ENCODE measurements at regions not wholly inside any gene's neighbourhood (a gene's known extent, or its start where the extent isn't known, plus 50 kb on each side); places are given as distances from the start of the nearest gene placed in this dataset.

DNA sequence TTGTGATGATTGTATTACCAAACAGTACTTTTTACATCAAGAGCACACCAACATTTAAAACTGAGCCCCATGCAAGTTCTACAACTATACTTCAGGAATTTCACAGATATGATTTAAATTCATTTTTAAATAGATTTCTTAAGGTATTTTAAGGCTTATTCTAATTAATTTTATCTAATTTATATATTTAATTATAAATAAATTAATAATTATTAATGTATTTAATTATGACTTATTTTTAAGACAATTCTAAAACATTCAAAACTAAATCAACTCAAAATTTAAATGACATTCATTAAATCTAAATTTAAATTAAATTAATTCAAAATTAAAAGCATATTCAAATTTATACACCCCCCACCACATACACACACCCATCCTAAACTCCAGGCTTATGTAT lies 299.2 kb downstream of the NFIB start:
- TF ChIP-seq, protein P1, sequence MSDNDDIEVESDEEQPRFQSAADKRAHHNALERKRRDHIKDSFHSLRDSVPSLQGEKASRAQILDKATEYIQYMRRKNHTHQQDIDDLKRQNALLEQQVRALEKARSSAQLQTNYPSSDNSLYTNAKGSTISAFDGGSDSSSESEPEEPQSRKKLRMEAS (IDR thresholded peaks at IDR 0.05; ENCODE audit: insufficient read depth, insufficient read length): no peak
- no peak for TF ChIP-seq CTCF (IDR thresholded peaks at IDR 0.05; ENCODE audit: extremely low read depth in 1 of 2, insufficient read depth in 1 of 2, low read depth in 1 of 2, low read length in 2 of 2)
- TF ChIP-seq GATA2 (IDR thresholded peaks at IDR 0.05; ENCODE audit: insufficient read depth, insufficient read length, low read depth, low read length): no peak
- TF ChIP-seq POLR2AphosphoS5 (IDR thresholded peaks at IDR 0.05; ENCODE audit: insufficient read depth, low read depth, low read length): no peak
- no peak for TF ChIP-seq JUN (IDR thresholded peaks at IDR 0.05; ENCODE audit: borderline replicate concordance, insufficient read depth, insufficient read length, low read depth)
- no peak for TF ChIP-seq MYC (IDR thresholded peaks at IDR 0.05; ENCODE audit: low read depth, low read length)

Measured in endothelial cell of umbilical vein (primary cell).